Suprapubic skin (tissue), 4 donors: ENCODE measurements at regions not wholly inside any gene's neighbourhood (a gene's known extent, or its start where the extent isn't known, plus 50 kb on each side); places are given as distances from the start of the nearest gene placed in this dataset.

Experiments used
- DNase-seq, 2 donors: peaks; one replicate each; pipeline ENCODE4 v3.0.0-alpha.2; 2019; ENCODE audit warnings: low spot score in 2 of 2
- H3K27ac ChIP-seq: fragments of 200-600 bp; sonication (generic); one replicate; pipeline ENCODE4 v1.5.1; 2019
- H3K27me3 ChIP-seq: fragments of 200-600 bp; sonication (generic); one replicate; pipeline ENCODE4 v1.5.1; 2019
- H3K36me3 ChIP-seq: fragments of 200-600 bp; sonication (generic); one replicate; pipeline ENCODE4 v1.5.1; 2019
- H3K4me1 ChIP-seq: fragments of 200-600 bp; sonication (generic); one replicate; pipeline ENCODE4 v1.5.1; 2019
- H3K4me3 ChIP-seq: fragments of 200-600 bp; sonication (generic); one replicate; pipeline ENCODE4 v1.5.1; 2019; ENCODE audit warnings: mild to moderate bottlenecking
- H3K9me3 ChIP-seq: fragments of 200-600 bp; sonication (generic); one replicate; pipeline ENCODE4 v1.5.1; 2019
- CTCF ChIP-seq, 2 donors: fragments of 200-600 bp in 1 of 2; fragments of 450-650 bp in 1 of 2; sonication (generic) in 1 of 2; IDR thresholded peaks; one replicate each; pipeline ENCODE4 v1.5.1; 2016 to 2019; ENCODE audit warnings: antibody characterized with exemption in 2 of 2, mild to moderate bottlenecking in 1 of 2, moderate library complexity in 1 of 2
- EP300 ChIP-seq: sonication (generic); formaldehyde crosslinking; IDR thresholded peaks from one replicate; pipeline ENCODE4 v1.6.1; 2017; ENCODE audit warnings: antibody characterized with exemption
- POLR2A ChIP-seq, 2 donors: fragments of 450-650 bp; IDR thresholded peaks; one replicate each; pipeline ENCODE4 v1.6.1; 2017; ENCODE audit warnings: antibody characterized with exemption in 2 of 2, mild to moderate bottlenecking in 2 of 2, moderate library complexity in 2 of 2
- POLR2AphosphoS5 ChIP-seq, 3 donors: sonication (generic); formaldehyde crosslinking; IDR thresholded peaks; one replicate each; pipeline ENCODE4 v1.6.1; 2017; ENCODE audit warnings: antibody characterized with exemption in 3 of 3
- WGBS: methylation state at CpG from one replicate; pipeline ENCODE4 v1.1.5; 2018; 5-methylcytosine and 5-hydroxymethylcytosine counted together

- Histone ChIP-seq H3K4me1 (peaks cover 2% of the 10 kb centered on the region), H3K27me3 (no peaks in the 10 kb centered on the region), H3K36me3 (no peaks in the 10 kb centered on the region), H3K9me3 (no peaks in the 10 kb centered on the region), H3K27ac (no peak overlapping the region), H3K4me3 (no peak overlapping the region)
- TF ChIP-seq CTCF (IDR thresholded peaks at IDR 0.05): no peak
- no peak for TF ChIP-seq EP300
- TF ChIP-seq POLR2A (IDR thresholded peaks at IDR 0.05): no peak
- no peak for TF ChIP-seq POLR2AphosphoS5 (IDR thresholded peaks at IDR 0.05)
- no peak for DNase-seq
- 53% methylated on average over 5 of the region's 5 CpGs for WGBS
Observed at GRCh38 chr12:58575256-58575655, 345.0 kb downstream of the LRIG3 start.

- DNase-seq: no peak
- no peaks in the 10 kb centered on the region for H3K9me3 ChIP-seq
- no peaks in the 10 kb centered on the region for H3K27me3 ChIP-seq
- TF ChIP-seq POLR2AphosphoS5 (IDR thresholded peaks at IDR 0.05) (no peak), CTCF (IDR thresholded peaks at IDR 0.05) (no peak), POLR2A (IDR thresholded peaks at IDR 0.05) (no peak), EP300 (no peak)
- H3K27ac ChIP-seq: no peak overlapping the region
- 56% methylated on average over 5 of the region's 5 CpGs for WGBS
- peaks cover 2% of the 10 kb centered on the region for H3K4me1 ChIP-seq
- no peaks in the 10 kb centered on the region for H3K36me3 ChIP-seq
- H3K4me3 ChIP-seq: no peak overlapping the region
Observed at GRCh38 chr12:58576081-58576480, 344.2 kb downstream of the LRIG3 start.

- TF ChIP-seq EP300 (no peak), POLR2A (IDR thresholded peaks at IDR 0.05) (no peak), POLR2AphosphoS5 (IDR thresholded peaks at IDR 0.05) (no peak), CTCF (IDR thresholded peaks at IDR 0.05) (no peak)
- DNase-seq: no peak
- 69% methylated on average over 5 of the region's 5 CpGs for WGBS
- Histone ChIP-seq H3K4me1 (peaks cover 2% of the 10 kb centered on the region), H3K27ac (no peak overlapping the region), H3K4me3 (no peak overlapping the region), H3K27me3 (no peaks in the 10 kb centered on the region), H3K36me3 (no peaks in the 10 kb centered on the region), H3K9me3 (no peaks in the 10 kb centered on the region)
Observed at GRCh38 chr12:58576916-58577315, 343.4 kb downstream of the LRIG3 start.

- peaks cover 11% of the 10 kb centered on the region for H3K4me1 ChIP-seq
- no peak overlapping the region for H3K27ac ChIP-seq
- no peaks in the 10 kb centered on the region for H3K9me3 ChIP-seq
- DNase-seq: no peak
- TF ChIP-seq POLR2A (IDR thresholded peaks at IDR 0.05) (no peak), POLR2AphosphoS5 (IDR thresholded peaks at IDR 0.05) (no peak), CTCF (IDR thresholded peaks at IDR 0.05) (no peak), EP300 (no peak)
- no peaks in the 10 kb centered on the region for H3K36me3 ChIP-seq
- no peak overlapping the region for H3K4me3 ChIP-seq
- WGBS: 95% methylated on average over 3 of the region's 3 CpGs
- no peaks in the 10 kb centered on the region for H3K27me3 ChIP-seq
Observed at GRCh38 chr12:58580095-58580494, 340.2 kb downstream of the LRIG3 start.

GRCh38 chr12:58583529-58583928, 336.8 kb downstream of the LRIG3 start:
- DNase-seq: no peak
- H3K4me1 ChIP-seq: peaks cover 11% of the 10 kb centered on the region
- no peaks in the 10 kb centered on the region for H3K27me3 ChIP-seq
- H3K9me3 ChIP-seq: no peaks in the 10 kb centered on the region
- 22% methylated on average over 2 of the region's 2 CpGs for WGBS
- H3K36me3 ChIP-seq: no peaks in the 10 kb centered on the region
- TF ChIP-seq CTCF (IDR thresholded peaks at IDR 0.05) (no peak), EP300 (no peak), POLR2A (IDR thresholded peaks at IDR 0.05) (no peak), POLR2AphosphoS5 (IDR thresholded peaks at IDR 0.05) (peak in 1 of 3 donors; percentile 55)
- H3K4me3 ChIP-seq: no peak overlapping the region
- H3K27ac ChIP-seq: peak overlapping the region; percentile 46
